Inferior parietal cortex (tissue), 1 donor: ENCODE measurements at regions not wholly inside any gene's neighbourhood (a gene's known extent, or its start where the extent isn't known, plus 50 kb on each side); places are given as distances from the start of the nearest gene placed in this dataset.
A peak's percentile ranks its signal among the peaks of the same experiment; 100 is the strongest.
"Not testable (repeated sequence)": the region's sequence is repeated elsewhere in the genome, so short reads cannot be mapped to it uniquely, and the experiment has no call there.

Experiments
- DNase-seq: peaks from one replicate; pipeline ENCODE4 v3.0.0-alpha.2; 2016; ENCODE audit errors: extremely low spot score

GRCh38 chr2:142580691-142581090 lies 296.8 kb upstream of the KYNU start:
- DNase-seq, result no peak

GRCh38 chr2:142575561-142575960 lies 301.9 kb upstream of the KYNU start:
- DNase-seq, result no peak

- DNase-seq, result no peak
Measured at GRCh38 chr2:142574388-142574787, 303.1 kb upstream of the KYNU start.

GRCh38 chr2:142572346-142573132 lies 304.9 kb upstream of the KYNU start:
- DNase-seq, result no peak

GRCh38 chr2:142571934-142572333 lies 305.5 kb upstream of the KYNU start:
- DNase-seq, result no peak

- no peak for DNase-seq
Measured at GRCh38 chr2:142562900-142563299, 314.6 kb upstream of the KYNU start.

- DNase-seq, result no peak
Measured at GRCh38 chr2:142561656-142562055, 315.8 kb upstream of the KYNU start.

- peak; percentile 16 for DNase-seq
Measured at GRCh38 chr2:142557391-142557790, 320.1 kb upstream of the KYNU start.

- DNase-seq, result not testable (repeated sequence)
Measured at GRCh38 chr2:142545999-142546398, 331.5 kb upstream of the KYNU start.

- no peak for DNase-seq
Measured at GRCh38 chr2:142545036-142545435, 332.4 kb upstream of the KYNU start.

GRCh38 chr2:142544173-142544572 lies 333.3 kb upstream of the KYNU start:
- no peak for DNase-seq

GRCh38 chr2:142542431-142542910 lies 335.0 kb upstream of the KYNU start:
- no peak for DNase-seq

GRCh38 chr2:142536966-142537365 lies 340.5 kb upstream of the KYNU start:
- DNase-seq, result no peak

- no peak for DNase-seq
Measured at GRCh38 chr2:142536492-142536891, 341.0 kb upstream of the KYNU start.

GRCh38 chr2:142535311-142535710 lies 342.2 kb upstream of the KYNU start:
- DNase-seq, result no peak

- no peak for DNase-seq
Measured at GRCh38 chr2:142533177-142533576, 344.3 kb upstream of the KYNU start.

- DNase-seq, result no peak
Measured at GRCh38 chr2:142531377-142531776, 346.1 kb upstream of the KYNU start.

GRCh38 chr2:142525720-142526119 lies 351.7 kb upstream of the KYNU start:
- DNase-seq, result no peak

GRCh38 chr2:142521492-142521891 lies 356.0 kb upstream of the KYNU start:
- no peak for DNase-seq

GRCh38 chr2:142515493-142515892 lies 362.0 kb upstream of the KYNU start:
- DNase-seq, result no peak

GRCh38 chr2:142509401-142509800 lies 368.1 kb upstream of the KYNU start:
- no peak for DNase-seq

GRCh38 chr2:142504754-142505153 lies 372.7 kb upstream of the KYNU start:
- no peak for DNase-seq

- no peak for DNase-seq
Measured at GRCh38 chr2:142502402-142502801, 371.6 kb upstream of the LRP1B start.

- no peak for DNase-seq
Measured at GRCh38 chr2:142495141-142495540, 364.3 kb upstream of the LRP1B start.
